ENCODE measurements at regions not wholly inside any gene's neighbourhood (a gene's known extent, or its start where the extent isn't known, plus 50 kb on each side); places are given as distances from the start of the nearest gene placed in this dataset.

- Histone ChIP-seq H3K4me3 (ENCODE audit: low read length) (no peak overlapping the region), H3K4me1 (ENCODE audit: control insufficient read depth, insufficient read depth, low read length) (peaks cover 7% of the 10 kb centered on the region), H3K9me3 (ENCODE audit: control insufficient read depth, low read length) (no peaks in the 10 kb centered on the region), H3K27me3 (ENCODE audit: control insufficient read depth, insufficient read depth, low read length, poor library complexity, severe bottlenecking) (no peaks in the 10 kb centered on the region), H3K27ac (ENCODE audit: low read depth, low read length) (no peak overlapping the region), H3K36me3 (ENCODE audit: control insufficient read depth, insufficient read depth, low read length) (no peaks in the 10 kb centered on the region), H3K9ac (ENCODE audit: extremely low read depth, low read length, poor library complexity, severe bottlenecking) (no peak overlapping the region)
- TF ChIP-seq CTCF (conservative IDR thresholded peaks at IDR 0.05) = no peak
- no peak for DNase-seq
- WGBS, 2 experiments (ENCODE audit: insufficient coverage in 1 of 2, insufficient read length in 1 of 2) = 92% methylated on average over 2 of the region's 2 CpGs; no CpG with 5 or more reads in 1 of the 2 experiments
- H3K4me3 Mint-ChIP-seq = no peak overlapping the region
- no peaks in the 10 kb centered on the region for H3K9me3 Mint-ChIP-seq
- no peaks in the 10 kb centered on the region for H3K36me3 Mint-ChIP-seq (ENCODE audit: low read depth)
- H3K4me1 Mint-ChIP-seq = peaks cover 9% of the 10 kb centered on the region
- H3K27me3 Mint-ChIP-seq (ENCODE audit: insufficient read depth) = peaks cover 25% of the 10 kb centered on the region
- H3K27ac Mint-ChIP-seq = no peak overlapping the region
Observed at GRCh38 chr2:19525313-19525712, 166.9 kb upstream of the OSR1 start.

DNA sequence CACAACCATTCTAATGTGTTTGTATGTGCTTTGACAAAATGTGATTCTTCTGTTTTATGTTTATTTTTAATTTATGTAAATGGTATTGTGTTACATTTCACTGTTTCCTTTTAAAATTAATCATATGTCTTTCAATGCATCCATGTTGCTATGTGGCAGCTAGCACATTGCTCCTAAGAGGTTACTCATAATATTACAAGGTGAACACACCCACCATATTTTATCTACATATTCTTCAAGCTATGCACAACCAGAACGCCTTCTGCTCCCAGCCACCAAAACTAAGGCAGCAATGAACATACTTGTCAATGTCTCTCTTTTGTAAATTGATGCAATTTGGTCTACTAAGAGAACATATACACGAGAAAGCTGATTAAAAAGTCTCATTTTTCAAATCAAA, 160.6 kb upstream of the OSR1 start:
- peaks cover 26% of the 10 kb centered on the region for H3K4me1 Mint-ChIP-seq
- no peak overlapping the region for H3K27ac Mint-ChIP-seq
- H3K27me3 Mint-ChIP-seq (ENCODE audit: insufficient read depth) = peaks cover 17% of the 10 kb centered on the region

DNA sequence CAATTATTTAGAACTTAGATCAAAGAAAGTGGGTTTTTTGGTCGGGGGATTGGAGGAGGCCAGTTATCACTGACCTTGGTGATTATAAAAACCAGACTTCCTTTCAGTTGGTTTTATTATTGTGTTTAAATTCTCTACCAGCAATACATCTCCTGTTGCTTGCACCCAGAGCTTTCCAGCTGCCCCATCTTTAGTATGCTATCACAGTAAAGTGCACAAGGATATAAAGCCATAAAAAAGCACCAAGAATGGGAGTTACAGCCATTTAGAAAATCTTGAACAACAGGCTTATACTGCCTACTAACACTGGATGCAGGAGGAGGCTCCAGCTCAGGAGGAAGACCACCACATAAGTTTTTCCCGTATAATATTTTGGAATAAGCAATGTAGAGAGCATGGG, 148.7 kb upstream of the OSR1 start:
- no peaks in the 10 kb centered on the region for H3K9me3 ChIP-seq (ENCODE audit: control insufficient read depth, low read length)
- no peak overlapping the region for H3K27ac ChIP-seq (ENCODE audit: low read depth, low read length)
- H3K4me1 Mint-ChIP-seq = peaks cover 23% of the 10 kb centered on the region
- H3K36me3 Mint-ChIP-seq (ENCODE audit: low read depth) = no peaks in the 10 kb centered on the region
- no peak overlapping the region for H3K9ac ChIP-seq (ENCODE audit: extremely low read depth, low read length, poor library complexity, severe bottlenecking)
- no peak overlapping the region for H3K27ac Mint-ChIP-seq
- H3K9me3 Mint-ChIP-seq = no peaks in the 10 kb centered on the region
- 100% methylated on average over 1 to 2 of the region's 2 CpGs for WGBS, 2 experiments (ENCODE audit: insufficient coverage in 1 of 2, insufficient read length in 1 of 2)
- no peaks in the 10 kb centered on the region for H3K27me3 ChIP-seq (ENCODE audit: control insufficient read depth, insufficient read depth, low read length, poor library complexity, severe bottlenecking)
- no peak overlapping the region for H3K4me3 ChIP-seq (ENCODE audit: low read length)
- H3K36me3 ChIP-seq (ENCODE audit: control insufficient read depth, insufficient read depth, low read length) = no peaks in the 10 kb centered on the region
- TF ChIP-seq CTCF (conservative IDR thresholded peaks at IDR 0.05) = no peak
- DNase-seq = no peak
- peaks cover 7% of the 10 kb centered on the region for H3K4me1 ChIP-seq (ENCODE audit: control insufficient read depth, insufficient read depth, low read length)
- peaks cover 8% of the 10 kb centered on the region for H3K27me3 Mint-ChIP-seq (ENCODE audit: insufficient read depth)
- H3K4me3 Mint-ChIP-seq = no peak overlapping the region

More for the DNA sequence above, 160.6 kb upstream of the OSR1 start:
- Histone ChIP-seq H3K4me3 (ENCODE audit: low read length) (no peak overlapping the region), H3K4me1 (ENCODE audit: control insufficient read depth, insufficient read depth, low read length) (peaks cover 6% of the 10 kb centered on the region), H3K36me3 (ENCODE audit: control insufficient read depth, insufficient read depth, low read length) (no peaks in the 10 kb centered on the region), H3K27me3 (ENCODE audit: control insufficient read depth, insufficient read depth, low read length, poor library complexity, severe bottlenecking) (no peaks in the 10 kb centered on the region), H3K9me3 (ENCODE audit: control insufficient read depth, low read length) (no peaks in the 10 kb centered on the region), H3K27ac (ENCODE audit: low read depth, low read length) (no peak overlapping the region), H3K9ac (ENCODE audit: extremely low read depth, low read length, poor library complexity, severe bottlenecking) (no peak overlapping the region)
- Mint-ChIP-seq H3K4me3 (no peak overlapping the region), H3K9me3 (no peaks in the 10 kb centered on the region), H3K36me3 (ENCODE audit: low read depth) (no peaks in the 10 kb centered on the region)
- no peak for TF ChIP-seq CTCF (conservative IDR thresholded peaks at IDR 0.05)
- WGBS, 2 experiments (ENCODE audit: insufficient coverage in 1 of 2, insufficient read length in 1 of 2) = 77 to 100% methylated on average over 2 of the region's 2 CpGs
- DNase-seq = no peak
